ENCODE measurements at regions not wholly inside any gene's neighbourhood (a gene's known extent, or its start where the extent isn't known, plus 50 kb on each side); places are given as distances from the start of the nearest gene placed in this dataset.

DNA sequence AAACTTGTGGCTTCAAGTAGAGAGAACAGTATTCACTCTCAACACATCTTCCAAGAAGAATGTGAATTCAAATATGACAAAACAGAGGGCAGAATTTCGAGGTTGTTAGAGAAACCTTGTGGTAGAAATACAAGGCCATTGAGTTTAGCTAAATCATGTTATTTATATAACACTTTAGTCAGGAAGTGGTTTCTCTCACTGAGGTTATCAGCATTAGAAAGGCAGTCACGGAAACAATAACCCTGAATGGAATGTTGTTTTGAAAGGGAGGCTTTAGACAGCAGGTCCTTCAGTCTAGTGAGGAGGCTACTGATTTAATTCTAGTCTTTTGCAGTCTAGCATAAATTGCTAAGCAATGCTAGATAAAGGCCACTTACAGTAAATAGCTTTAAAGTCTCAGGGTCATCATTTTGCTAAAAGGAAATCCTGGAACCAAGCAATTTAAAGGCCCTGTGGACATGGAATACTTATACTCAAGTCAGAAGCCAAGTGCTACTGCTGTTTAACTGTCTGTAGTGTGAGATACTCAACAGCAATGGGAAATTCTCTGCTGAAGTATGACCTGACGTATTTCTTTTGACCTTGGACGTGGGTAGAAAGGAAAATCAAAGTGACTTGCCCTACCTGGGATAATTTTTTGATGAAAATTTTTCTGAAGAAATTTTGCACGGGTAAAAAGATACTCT, 89.0 kb upstream of the CHODL start:
- TF ChIP-seq, protein P1, sequence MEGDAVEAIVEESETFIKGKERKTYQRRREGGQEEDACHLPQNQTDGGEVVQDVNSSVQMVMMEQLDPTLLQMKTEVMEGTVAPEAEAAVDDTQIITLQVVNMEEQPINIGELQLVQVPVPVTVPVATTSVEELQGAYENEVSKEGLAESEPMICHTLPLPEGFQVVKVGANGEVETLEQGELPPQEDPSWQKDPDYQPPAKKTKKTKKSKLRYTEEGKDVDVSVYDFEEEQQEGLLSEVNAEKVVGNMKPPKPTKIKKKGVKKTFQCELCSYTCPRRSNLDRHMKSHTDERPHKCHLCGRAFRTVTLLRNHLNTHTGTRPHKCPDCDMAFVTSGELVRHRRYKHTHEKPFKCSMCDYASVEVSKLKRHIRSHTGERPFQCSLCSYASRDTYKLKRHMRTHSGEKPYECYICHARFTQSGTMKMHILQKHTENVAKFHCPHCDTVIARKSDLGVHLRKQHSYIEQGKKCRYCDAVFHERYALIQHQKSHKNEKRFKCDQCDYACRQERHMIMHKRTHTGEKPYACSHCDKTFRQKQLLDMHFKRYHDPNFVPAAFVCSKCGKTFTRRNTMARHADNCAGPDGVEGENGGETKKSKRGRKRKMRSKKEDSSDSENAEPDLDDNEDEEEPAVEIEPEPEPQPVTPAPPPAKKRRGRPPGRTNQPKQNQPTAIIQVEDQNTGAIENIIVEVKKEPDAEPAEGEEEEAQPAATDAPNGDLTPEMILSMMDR (IDR thresholded peaks at IDR 0.05; ENCODE audit: low read depth, low read length), result no peak
- TF ChIP-seq EZH2phosphoT487 (IDR thresholded peaks at IDR 0.05; ENCODE audit: low read depth), result no peak
